ENCODE measurements at regions not wholly inside any gene's neighbourhood (a gene's known extent, or its start where the extent isn't known, plus 50 kb on each side); places are given as distances from the start of the nearest gene placed in this dataset.
"Not testable (repeated sequence)": the region's sequence is repeated elsewhere in the genome, so short reads cannot be mapped to it uniquely, and the experiment has no call there.

DNA sequence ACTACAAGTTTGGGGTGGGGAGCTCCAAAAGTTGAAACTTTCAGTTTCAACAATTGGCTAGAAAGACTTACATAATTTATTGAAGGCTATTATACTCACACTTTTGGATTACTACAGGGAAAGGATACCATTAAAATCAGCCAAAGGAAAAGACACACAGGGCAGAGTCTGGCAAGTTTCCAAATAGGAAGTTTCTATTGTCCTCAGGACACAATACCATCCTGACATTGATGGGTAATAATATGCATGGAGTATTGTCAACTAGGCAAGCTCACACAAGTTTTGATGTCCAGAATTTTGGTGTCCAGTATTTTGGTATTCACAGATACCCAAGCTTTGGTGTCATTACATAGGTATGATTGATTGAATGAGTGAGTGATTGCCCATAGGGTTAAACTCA is 872.6 kb upstream of the SORCS1 start:
- no peak for DNase-seq

- no peak for DNase-seq
These were observed 871.8 kb upstream of the SORCS1 start for GRCh38 chr10:108036265-108036664.

DNA sequence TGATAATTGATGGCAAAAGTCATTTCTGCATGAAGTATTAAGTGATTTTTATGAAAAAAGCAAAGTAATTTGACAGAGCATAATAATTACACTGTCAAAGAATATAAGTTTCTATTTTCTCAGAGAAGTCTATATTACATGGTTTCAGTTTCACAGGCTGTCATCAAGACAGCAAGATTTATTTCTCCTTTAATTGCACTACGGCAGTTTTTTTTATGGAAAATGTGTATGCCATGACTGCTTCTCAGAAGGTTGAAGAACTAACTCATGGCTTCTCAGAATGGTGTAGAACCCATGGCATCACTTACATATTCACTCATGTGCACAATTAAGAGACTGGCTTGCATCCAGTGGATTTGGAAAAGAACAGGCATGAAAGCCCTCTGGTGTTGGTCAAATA is 870.3 kb upstream of the SORCS1 start:
- no peak for DNase-seq

DNA sequence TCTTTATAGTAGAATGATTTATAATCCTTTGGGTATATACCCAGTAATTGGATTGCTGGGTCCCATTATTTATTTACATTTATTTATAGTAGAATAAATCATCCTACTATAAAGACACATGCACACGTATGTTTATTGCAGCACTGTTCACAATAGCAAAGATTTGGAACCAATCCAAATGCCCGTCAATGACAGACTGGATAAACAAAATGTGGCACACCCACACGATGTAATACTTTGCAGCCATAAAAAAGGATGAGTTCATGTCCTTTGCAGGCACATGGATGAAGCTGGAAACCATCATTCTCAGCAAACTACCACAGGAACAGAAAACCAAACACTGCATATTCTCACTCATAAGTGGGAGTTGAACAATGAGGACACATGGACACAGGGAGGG is 869.0 kb upstream of the SORCS1 start:
- DNase-seq: not testable (repeated sequence)

DNA sequence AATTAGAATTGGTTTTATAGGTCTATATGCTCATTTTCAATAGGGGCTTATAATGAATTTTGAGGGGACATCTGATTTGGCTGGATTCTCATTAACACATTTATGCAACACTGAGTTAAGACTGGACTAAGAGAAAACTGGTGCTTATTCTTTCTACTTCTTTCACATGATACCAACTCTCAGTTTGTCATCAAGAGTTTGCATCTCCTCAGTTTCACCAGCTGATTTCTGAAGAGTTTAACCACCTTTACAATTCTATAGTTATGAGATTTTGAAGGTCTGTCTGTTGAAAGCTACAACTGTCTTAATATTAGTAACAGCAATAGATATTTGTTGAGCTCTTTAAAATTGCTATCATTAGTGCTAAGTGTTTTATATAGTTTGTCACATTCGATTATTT is 867.0 kb upstream of the SORCS1 start:
- DNase-seq: no peak

DNA sequence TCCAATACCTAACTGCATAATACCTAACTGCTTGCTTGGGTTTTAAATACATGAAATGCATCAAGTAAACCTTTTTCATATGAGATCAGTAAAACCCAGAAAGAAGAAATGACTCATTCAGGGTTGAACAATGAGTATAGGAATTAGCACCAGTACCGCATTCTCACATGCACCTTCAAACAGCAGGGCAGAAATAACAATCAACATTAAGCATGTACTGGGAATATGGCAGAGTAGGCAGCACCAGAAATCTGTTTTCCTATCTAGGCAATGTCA is 850.3 kb upstream of the SORCS1 start:
- peak; percentile 25 for DNase-seq

DNA sequence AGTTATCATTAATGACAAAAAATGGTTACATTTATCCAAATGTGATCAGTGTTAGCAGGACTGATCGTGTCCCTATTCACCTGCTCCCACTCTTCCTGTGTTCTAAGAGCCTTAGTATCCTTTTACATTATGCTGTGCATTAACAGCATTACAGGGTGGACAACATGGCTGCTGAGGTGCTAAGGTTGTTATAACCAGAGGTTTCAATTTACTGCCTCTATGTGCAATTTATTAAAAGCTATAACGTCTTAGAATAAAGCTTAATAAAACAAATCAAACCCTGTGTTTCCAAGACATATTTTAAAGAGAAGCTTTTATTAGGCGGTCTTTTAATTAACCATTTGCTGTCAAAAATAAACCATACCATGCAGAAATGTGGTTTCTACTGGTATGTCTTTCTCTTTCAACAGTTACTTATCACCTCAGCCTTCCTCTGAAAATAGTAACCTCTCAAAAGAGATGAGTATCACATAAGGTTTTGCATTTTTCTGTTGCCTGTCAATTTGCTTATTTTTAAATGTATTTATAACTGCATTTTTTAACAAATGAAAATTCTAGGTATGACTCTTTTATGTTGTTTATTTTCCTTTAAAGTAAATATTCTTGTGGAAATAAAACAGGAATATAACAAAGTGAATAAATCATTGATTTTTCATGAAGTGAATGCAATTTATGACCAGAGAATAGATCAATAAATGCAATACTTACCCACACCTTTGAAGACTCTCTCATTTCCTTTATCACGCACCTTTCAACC is 849.8 kb upstream of the SORCS1 start:
- DNase-seq: no peak

DNA sequence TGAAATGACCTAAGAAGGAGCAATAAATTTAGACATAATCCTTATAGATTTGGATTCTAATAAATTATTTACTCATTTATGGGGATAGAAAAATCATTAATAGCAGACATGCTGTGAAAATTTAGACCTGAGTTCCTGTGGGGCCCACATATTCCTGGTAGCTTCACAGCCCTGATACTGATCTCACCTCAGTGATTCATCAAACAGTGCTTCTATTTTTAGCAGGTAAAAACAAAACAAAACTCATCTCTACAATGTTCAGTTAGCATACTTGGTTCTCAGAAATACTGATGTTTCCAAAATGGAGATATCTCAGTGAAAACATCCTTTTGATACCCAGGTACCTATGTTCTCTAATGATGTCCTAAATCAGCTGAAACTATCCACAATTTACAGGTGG is 841.1 kb upstream of the SORCS1 start:
- DNase-seq: no peak

- no peak for DNase-seq
These were observed 839.1 kb upstream of the SORCS1 start for GRCh38 chr10:108003576-108003975.

- DNase-seq: no peak
These were observed 838.6 kb upstream of the SORCS1 start for GRCh38 chr10:108003061-108003460.

DNA sequence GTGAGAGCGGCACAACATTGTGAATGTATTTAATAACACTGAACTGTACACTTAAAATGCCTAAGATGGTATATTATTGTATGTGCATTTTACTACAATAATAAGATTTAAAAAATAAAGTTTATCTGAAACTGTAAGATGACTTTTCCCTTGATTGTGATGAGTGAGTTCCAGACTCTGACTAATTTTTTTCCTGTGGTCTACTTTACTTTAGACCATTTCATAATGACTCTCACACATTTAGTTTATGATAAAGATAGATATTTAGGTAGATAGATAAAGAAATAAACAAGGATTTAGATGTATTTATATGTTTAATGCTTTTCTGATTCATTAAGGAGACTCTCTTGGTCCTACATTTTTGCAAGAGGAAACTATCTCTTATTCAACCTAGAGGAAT is 835.9 kb upstream of the SORCS1 start:
- no peak for DNase-seq

- no peak for DNase-seq
These were observed 830.2 kb upstream of the SORCS1 start for GRCh38 chr10:107994621-107995270.

GRCh38 chr10:107986571-107986970 is 822.1 kb upstream of the SORCS1 start:
- no peak for DNase-seq

GRCh38 chr10:107984581-107984980 is 820.1 kb upstream of the SORCS1 start:
- no peak for DNase-seq

- no peak for DNase-seq
These were observed 819.6 kb upstream of the SORCS1 start for GRCh38 chr10:107984149-107984548.

DNA sequence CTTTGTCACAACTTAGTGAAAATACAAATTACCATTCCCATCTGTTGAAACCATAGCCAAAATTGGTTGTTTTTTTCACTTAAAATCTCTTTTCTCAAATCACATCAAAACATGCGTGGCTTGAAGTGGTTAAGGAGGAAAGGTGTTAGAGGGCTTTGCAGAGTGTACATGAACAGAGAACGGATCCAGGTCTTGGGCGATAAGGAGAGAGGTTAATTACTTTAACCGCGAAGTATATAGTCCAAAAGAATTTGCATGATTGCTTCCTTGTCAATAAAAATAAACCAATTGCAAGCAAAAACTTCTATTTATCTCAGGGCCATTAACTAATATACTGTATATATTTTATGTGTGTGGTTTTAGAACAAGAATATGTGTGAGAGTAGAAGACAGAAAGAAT is 813.9 kb upstream of the SORCS1 start:
- no peak for DNase-seq

DNA sequence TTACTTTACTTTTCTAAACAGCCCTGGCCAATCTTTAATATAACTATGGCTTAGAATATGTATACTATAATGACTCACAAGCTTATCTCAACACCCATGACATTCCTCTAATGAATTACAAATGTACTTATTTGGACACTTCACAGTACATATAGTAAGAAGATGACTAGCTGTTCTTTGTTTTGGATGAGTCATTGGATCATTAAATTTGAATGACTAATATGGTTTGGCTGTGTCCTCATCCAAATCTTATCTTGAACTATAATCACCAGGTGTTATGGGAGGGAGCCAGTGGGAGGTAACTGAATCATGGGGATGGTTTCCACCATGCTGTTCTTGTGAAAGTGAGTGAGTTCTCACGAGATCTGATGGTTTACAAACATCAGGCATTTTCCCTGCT is 807.5 kb upstream of the SORCS1 start:
- DNase-seq: no peak

GRCh38 chr10:107971411-107971810 is 806.9 kb upstream of the SORCS1 start:
- no peak for DNase-seq

DNA sequence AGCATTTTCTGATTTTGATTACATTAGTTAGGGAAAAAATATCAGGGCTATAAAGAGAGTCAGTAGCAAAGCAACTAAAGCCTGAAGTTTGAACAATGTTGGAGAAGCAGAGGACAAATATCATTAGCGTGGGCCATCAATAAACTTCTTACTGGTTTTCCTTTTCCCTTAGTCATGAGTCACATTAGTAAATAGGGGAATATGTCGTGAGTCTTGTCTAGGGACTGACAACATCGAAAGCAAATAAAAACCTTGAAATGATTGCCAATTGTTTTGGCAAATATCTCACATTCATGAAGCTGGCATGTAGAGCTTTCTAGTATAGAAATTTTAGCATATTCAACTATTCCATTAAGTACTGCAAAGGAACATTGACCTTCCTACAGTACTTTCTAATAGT is 806.0 kb upstream of the SORCS1 start:
- no peak for DNase-seq

- DNase-seq: no peak
These were observed 805.4 kb upstream of the SORCS1 start for GRCh38 chr10:107969936-107970335.

DNA sequence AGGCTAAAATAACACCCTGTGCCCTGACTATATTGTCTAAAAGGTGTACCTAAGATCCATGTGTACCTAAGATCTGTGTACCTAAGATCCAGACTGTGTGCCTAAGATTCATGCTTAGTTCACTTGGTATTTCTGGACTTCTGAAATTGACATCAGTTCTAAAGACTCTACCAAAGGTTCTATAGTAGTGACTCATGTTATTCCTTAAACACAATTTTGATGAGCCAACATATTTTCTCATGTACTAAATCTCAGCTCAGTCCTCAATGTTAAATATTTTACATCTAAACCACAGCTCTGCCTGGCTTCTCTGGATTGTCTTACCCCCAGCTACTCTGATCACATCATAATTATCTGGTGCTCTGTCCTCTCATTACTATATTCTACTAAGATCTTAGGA is 802.3 kb upstream of the SORCS1 start:
- DNase-seq: no peak

DNA sequence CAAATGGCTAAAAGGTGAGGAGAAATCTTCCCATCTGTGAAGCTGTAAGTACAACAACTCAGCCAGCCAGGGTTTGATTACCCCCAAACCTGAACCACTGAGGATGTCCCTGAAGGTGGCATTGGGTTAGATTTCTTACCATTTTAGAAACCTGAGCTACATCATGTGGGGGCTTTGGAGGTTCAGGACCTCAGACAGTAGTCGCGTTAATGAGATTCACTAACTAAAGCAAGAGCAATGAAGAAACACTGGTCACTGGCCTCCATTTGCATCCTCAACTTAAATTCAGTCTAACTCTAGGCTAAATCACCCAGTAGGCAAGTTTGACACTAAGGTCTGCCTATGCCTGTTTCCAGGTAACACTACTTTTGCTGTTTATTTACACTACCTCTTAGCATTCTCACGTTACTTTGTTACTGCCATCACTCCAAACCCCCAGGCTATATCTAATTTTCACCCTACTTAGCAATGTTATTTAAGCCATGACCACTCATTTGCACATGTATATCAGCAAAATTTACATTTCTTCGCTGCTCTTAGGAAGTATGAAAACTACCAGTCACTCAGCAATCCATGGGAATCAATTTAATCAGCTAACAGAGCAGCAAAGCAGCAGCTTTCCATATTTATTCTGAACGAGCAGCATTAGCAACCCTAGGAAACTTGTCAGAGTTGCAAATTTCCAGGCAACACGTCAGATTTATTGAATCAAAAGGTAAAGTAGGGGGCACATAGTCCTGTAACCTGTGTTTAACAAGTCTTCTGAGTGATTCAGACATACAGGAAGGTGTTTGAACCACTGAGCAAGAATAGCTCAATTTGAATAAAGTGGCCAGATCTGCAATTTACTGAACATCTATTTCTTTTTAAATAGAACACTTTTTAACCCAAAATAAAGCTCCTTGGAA is 788.4 kb upstream of the SORCS1 start:
- no peak for DNase-seq

DNA sequence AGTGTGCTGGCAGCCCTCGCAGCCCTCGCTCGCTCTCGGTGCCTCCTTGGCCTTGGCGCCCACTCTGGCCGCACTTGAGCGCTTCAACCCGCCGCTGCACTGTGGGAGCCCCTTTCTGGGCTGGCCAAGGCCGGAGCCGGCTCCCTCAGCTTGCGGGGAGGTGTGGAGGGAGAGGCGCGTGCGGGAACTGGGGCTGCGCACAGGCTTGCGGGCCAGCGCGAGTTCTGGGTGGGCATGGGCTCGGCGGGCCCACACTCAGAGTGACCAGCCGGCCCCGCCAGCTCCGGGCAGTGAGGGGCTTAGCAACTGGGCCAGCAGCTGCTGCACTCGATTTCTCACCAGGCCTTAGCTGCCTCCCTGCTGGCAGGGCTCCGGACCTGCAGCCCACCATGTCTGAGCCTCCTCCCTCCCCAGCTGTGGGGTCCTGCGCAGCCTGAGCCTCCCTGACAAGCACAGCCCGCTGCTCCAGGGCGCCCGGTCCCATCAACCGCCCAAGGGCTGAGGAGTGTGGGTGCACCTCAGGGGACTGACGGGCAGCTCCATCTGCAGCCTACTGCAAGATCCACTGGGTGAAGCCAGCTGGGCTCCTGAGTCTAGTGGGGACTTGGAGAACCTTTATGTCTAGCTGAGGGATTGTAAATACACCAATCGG is 786.0 kb upstream of the SORCS1 start:
- DNase-seq: not testable (repeated sequence)

- DNase-seq: no peak
These were observed 778.3 kb upstream of the SORCS1 start for GRCh38 chr10:107942826-107943225.

Measured in activated CD4-positive, alpha-beta T cell treated with anti-CD3 and anti-CD28 coated beads, Interleukin-2, Interleukin-6, amounts not matched to agents 100 ng/mL and 50 ng/mL, durations not matched to agents 16 hours and 8 hours (primary cell).